ENCODE measurements at regions not wholly inside any gene's neighbourhood (a gene's known extent, or its start where the extent isn't known, plus 50 kb on each side); places are given as distances from the start of the nearest gene placed in this dataset.

- peaks cover 18% of the 10 kb centered on the region for H3K9me3 ChIP-seq (ENCODE audit: insufficient read depth, low read depth, low read length)
- no peaks in the 10 kb centered on the region for H3K36me3 ChIP-seq (ENCODE audit: insufficient read depth, low read depth, low read length)
- H3K4me1 ChIP-seq (ENCODE audit: insufficient read depth, low read length): 0 out of 2 replicates have a peak, but pooled peaks cover 3% of the 10 kb centered on the region
- H3K9ac ChIP-seq (ENCODE audit: low read depth, low read length): no peak overlapping the region
- no peak overlapping the region for H3K27ac ChIP-seq (ENCODE audit: low read length)
- no peak overlapping the region for H3K4me3 ChIP-seq (ENCODE audit: low read length)
- H3K27me3 ChIP-seq (ENCODE audit: insufficient read depth, low read length): no peaks in the 10 kb centered on the region
Measured at GRCh38 chr1:91091812-91092211, 70.0 kb upstream of the ZNF644 start.

GRCh38 chr1:91080650-91081049, 58.8 kb upstream of the ZNF644 start:
- Histone ChIP-seq H3K27me3 (ENCODE audit: insufficient read depth, low read length) (no peaks in the 10 kb centered on the region), H3K4me3 (ENCODE audit: low read length) (no peak overlapping the region), H3K36me3 (ENCODE audit: insufficient read depth, low read depth, low read length) (no peaks in the 10 kb centered on the region), H3K9me3 (ENCODE audit: insufficient read depth, low read depth, low read length) (peaks cover 2% of the 10 kb centered on the region; the same call in 1 of the 2 replicates), H3K4me1 (ENCODE audit: insufficient read depth, low read length) (no peaks in the 10 kb centered on the region), H3K9ac (ENCODE audit: low read depth, low read length) (no peak overlapping the region), H3K27ac (ENCODE audit: low read length) (no peak overlapping the region)

GRCh38 chr1:91078859-91079258, 57.0 kb upstream of the ZNF644 start:
- H3K4me3 ChIP-seq (ENCODE audit: low read length): no peak overlapping the region
- no peak overlapping the region for H3K9ac ChIP-seq (ENCODE audit: low read depth, low read length)
- H3K27me3 ChIP-seq (ENCODE audit: insufficient read depth, low read length): no peaks in the 10 kb centered on the region
- H3K36me3 ChIP-seq (ENCODE audit: insufficient read depth, low read depth, low read length): no peaks in the 10 kb centered on the region
- no peaks in the 10 kb centered on the region for H3K4me1 ChIP-seq (ENCODE audit: insufficient read depth, low read length)
- H3K9me3 ChIP-seq (ENCODE audit: insufficient read depth, low read depth, low read length): no peaks in the 10 kb centered on the region
- no peak overlapping the region for H3K27ac ChIP-seq (ENCODE audit: low read length)

GRCh38 chr1:91076834-91077233, 55.0 kb upstream of the ZNF644 start:
- H3K9me3 ChIP-seq (ENCODE audit: insufficient read depth, low read depth, low read length): no peaks in the 10 kb centered on the region
- H3K27me3 ChIP-seq (ENCODE audit: insufficient read depth, low read length): no peaks in the 10 kb centered on the region
- H3K9ac ChIP-seq (ENCODE audit: low read depth, low read length): no peak overlapping the region
- no peaks in the 10 kb centered on the region for H3K36me3 ChIP-seq (ENCODE audit: insufficient read depth, low read depth, low read length)
- H3K4me3 ChIP-seq (ENCODE audit: low read length): no peak overlapping the region
- H3K4me1 ChIP-seq (ENCODE audit: insufficient read depth, low read length): no peaks in the 10 kb centered on the region
- H3K27ac ChIP-seq (ENCODE audit: low read length): no peak overlapping the region

- H3K9ac ChIP-seq (ENCODE audit: low read depth, low read length): no peak overlapping the region
- no peak overlapping the region for H3K4me3 ChIP-seq (ENCODE audit: low read length)
- H3K27me3 ChIP-seq (ENCODE audit: insufficient read depth, low read length): no peaks in the 10 kb centered on the region
- H3K9me3 ChIP-seq (ENCODE audit: insufficient read depth, low read depth, low read length): no peaks in the 10 kb centered on the region
- H3K4me1 ChIP-seq (ENCODE audit: insufficient read depth, low read length): no peaks in the 10 kb centered on the region; the same call in 1 of the 2 replicates
- no peaks in the 10 kb centered on the region for H3K36me3 ChIP-seq (ENCODE audit: insufficient read depth, low read depth, low read length)
- H3K27ac ChIP-seq (ENCODE audit: low read length): no peak overlapping the region
Measured at GRCh38 chr1:91075233-91076135, 53.6 kb upstream of the ZNF644 start.

GRCh38 chr1:91073299-91073698, 51.5 kb upstream of the ZNF644 start:
- Histone ChIP-seq H3K4me3 (ENCODE audit: low read length) (no peak overlapping the region), H3K27ac (ENCODE audit: low read length) (no peak overlapping the region)

GRCh38 chr1:91071838-91072237, 50.0 kb upstream of the ZNF644 start:
- Histone ChIP-seq H3K9ac (ENCODE audit: low read depth, low read length) (no peak overlapping the region), H3K27ac (ENCODE audit: low read length) (no peak overlapping the region), H3K4me1 (ENCODE audit: insufficient read depth, low read length) (peaks cover under 1% of the 10 kb centered on the region; the same call in 1 of the 2 replicates), H3K27me3 (ENCODE audit: insufficient read depth, low read length) (no peaks in the 10 kb centered on the region), H3K4me3 (ENCODE audit: low read length) (no peak overlapping the region), H3K9me3 (ENCODE audit: insufficient read depth, low read depth, low read length) (no peaks in the 10 kb centered on the region), H3K36me3 (ENCODE audit: insufficient read depth, low read depth, low read length) (no peaks in the 10 kb centered on the region)

More at GRCh38 chr1:91073299-91073698, 51.5 kb upstream of the ZNF644 start:
- Histone ChIP-seq H3K9ac (ENCODE audit: low read depth, low read length) (no peak overlapping the region), H3K4me1 (ENCODE audit: insufficient read depth, low read length) (no peaks in the 10 kb centered on the region; the same call in 1 of the 2 replicates), H3K9me3 (ENCODE audit: insufficient read depth, low read depth, low read length) (no peaks in the 10 kb centered on the region), H3K36me3 (ENCODE audit: insufficient read depth, low read depth, low read length) (no peaks in the 10 kb centered on the region), H3K27me3 (ENCODE audit: insufficient read depth, low read length) (no peaks in the 10 kb centered on the region)
